GM18868 (cell line): ENCODE measurements at regions not wholly inside any gene's neighbourhood (a gene's known extent, or its start where the extent isn't known, plus 50 kb on each side); places are given as distances from the start of the nearest gene placed in this dataset.
"Not testable (repeated sequence)": the region's sequence is repeated elsewhere in the genome, so short reads cannot be mapped to it uniquely, and the experiment has no call there.

ENCODE experiments used
- ATAC-seq: cut with Tn5 transposase; IDR thresholded peaks from one replicate; pipeline ENCODE4 v1.9.1; 2021; ENCODE audit warnings: mild to moderate bottlenecking, moderate library complexity; ENCODE audit not compliant: unreplicated experiment

- ATAC-seq: no peak
Observed at GRCh38 chr16:29311461-29312344, 94.8 kb downstream of the NPIPB11 start.

- no peak for ATAC-seq
Observed at GRCh38 chr16:29310852-29311314, 95.6 kb downstream of the NPIPB11 start.

GRCh38 chr16:29310243-29310642 lies 96.3 kb downstream of the NPIPB11 start:
- not testable (repeated sequence) for ATAC-seq

DNA sequence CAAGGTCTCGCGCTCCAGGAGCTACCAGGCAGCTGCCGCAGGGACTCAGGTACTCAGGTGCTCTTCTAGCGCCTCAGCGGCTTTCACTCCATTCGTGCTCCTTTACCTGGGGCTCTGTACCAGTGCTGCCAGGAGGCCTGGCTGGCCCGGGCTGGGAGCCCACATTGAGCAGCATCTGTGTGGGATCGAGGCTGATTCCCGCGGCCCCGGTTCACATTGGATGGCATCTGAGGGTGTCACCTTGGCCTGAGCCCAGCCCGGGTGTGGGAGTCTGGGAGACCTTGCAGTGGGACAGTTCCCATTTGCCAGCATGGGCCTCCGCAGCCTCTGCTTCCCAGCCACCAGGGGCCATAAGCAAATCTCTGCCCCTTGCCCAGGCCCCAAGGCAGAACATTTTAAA lies 96.9 kb downstream of the NPIPB11 start:
- ATAC-seq: not testable (repeated sequence)

GRCh38 chr16:29308644-29309546 lies 97.6 kb downstream of the NPIPB11 start:
- ATAC-seq: no peak

DNA sequence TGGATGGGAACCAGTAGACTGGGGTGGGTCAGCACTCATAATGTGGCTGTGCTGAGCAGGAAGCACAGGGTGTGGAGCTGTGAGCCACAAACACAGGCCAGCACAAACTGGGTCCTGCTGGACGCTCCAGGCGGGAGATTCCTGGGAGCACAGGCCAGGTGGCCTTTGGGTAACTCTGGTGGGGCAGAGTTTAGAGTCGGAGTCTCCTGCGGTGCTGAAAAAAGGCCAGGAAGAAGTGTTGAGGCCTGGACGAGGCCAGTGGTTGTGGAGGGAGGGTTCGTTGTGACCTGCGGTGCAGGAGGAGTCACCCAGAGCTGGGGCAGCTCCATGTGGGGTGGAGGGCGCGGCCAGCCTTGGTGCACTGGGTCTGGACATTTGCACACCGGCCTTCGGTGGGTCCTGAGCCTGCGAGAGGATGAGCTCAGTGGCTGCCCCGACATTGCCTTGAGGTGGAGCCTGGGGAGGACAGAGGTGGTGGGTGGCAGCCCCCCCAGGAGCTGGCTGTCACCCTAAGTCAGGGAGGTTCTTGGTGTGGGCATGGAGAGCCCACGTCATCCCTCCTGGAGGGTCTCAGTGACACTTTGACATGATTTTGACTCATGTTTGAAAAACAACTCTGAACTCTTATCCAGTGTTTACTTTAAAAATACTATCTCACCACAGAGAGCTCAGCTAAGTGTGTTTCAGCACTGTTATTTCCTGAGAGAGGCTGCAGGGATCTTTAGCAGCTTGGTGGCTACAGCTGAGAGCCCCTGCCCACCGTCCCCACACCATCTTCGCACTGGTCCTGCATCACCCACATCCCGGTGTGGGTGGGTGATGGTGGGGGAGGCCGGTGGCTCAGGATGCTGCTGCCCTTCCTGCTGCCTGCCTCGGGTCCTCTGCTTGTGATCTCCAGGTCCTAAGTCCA lies 98.7 kb downstream of the NPIPB11 start:
- no peak for ATAC-seq

- no peak for ATAC-seq
Observed at GRCh38 chr16:29306943-29307597, 99.4 kb downstream of the NPIPB11 start.

- ATAC-seq: no peak
Observed at GRCh38 chr16:29306201-29306600, 100.3 kb downstream of the NPIPB11 start.

- not testable (repeated sequence) for ATAC-seq
Observed at GRCh38 chr16:29305018-29305417, 101.5 kb downstream of the NPIPB11 start.

DNA sequence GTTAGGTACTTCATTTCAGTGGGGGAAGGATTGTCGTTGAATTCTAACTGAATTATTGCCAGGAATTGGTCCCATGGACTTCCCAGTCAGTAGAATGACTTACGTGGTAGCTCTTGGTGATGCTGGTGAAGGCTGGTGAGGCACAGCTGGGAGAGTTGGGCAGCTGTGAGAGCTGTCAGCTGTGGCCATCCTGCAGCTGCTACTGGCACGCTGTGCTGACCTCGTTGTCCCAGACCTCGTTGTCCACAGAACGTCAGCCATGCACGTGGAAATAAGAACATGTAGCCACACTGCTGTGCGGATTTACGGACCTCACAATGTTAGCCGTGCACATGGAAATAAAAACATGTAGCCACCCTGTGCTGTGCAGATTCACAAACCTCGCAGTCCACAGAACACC lies 102.3 kb downstream of the NPIPB11 start:
- no peak for ATAC-seq

DNA sequence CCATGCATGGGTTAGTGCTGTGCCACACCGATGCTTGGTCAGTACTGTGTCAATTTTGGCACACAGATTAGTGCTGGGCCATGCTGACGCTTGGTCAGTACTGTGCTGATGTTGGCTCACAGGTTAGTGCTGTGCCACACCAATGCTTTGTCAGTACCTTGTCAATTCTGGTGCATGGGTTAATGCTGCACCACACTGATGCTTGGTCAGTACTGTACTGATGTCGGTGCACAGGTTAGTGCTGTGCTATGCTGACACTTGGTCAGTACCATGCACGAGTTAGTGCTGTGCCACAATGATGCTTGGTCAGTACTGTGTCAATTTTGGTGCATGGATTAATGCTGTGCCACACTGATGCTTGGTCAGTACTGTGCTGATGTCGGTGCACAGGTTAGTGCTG lies 103.0 kb downstream of the NPIPB11 start:
- no peak for ATAC-seq

DNA sequence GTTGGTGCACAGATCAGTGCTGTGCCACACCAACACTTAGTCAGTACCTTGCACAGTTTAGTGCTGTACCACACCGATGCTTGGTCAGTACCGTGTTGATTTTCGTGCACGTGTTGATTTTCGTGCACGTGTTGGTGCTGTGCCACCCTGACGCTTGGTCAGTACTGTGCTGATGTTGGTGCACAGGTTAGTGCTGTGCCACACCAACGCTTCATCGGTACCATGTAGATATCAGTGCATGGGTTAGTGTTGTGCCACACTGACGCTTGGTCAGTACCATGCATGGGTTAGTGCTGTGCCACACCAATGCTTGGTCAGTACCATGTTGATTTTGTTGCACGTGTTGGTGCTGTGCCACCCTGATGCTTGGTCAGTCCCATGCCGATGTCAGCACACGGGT lies 103.5 kb downstream of the NPIPB11 start:
- ATAC-seq: no peak

GRCh38 chr16:29302433-29302832 lies 104.1 kb downstream of the NPIPB11 start:
- ATAC-seq: not testable (repeated sequence)

- ATAC-seq: not testable (repeated sequence)
Observed at GRCh38 chr16:29301662-29302285, 104.7 kb downstream of the NPIPB11 start.

DNA sequence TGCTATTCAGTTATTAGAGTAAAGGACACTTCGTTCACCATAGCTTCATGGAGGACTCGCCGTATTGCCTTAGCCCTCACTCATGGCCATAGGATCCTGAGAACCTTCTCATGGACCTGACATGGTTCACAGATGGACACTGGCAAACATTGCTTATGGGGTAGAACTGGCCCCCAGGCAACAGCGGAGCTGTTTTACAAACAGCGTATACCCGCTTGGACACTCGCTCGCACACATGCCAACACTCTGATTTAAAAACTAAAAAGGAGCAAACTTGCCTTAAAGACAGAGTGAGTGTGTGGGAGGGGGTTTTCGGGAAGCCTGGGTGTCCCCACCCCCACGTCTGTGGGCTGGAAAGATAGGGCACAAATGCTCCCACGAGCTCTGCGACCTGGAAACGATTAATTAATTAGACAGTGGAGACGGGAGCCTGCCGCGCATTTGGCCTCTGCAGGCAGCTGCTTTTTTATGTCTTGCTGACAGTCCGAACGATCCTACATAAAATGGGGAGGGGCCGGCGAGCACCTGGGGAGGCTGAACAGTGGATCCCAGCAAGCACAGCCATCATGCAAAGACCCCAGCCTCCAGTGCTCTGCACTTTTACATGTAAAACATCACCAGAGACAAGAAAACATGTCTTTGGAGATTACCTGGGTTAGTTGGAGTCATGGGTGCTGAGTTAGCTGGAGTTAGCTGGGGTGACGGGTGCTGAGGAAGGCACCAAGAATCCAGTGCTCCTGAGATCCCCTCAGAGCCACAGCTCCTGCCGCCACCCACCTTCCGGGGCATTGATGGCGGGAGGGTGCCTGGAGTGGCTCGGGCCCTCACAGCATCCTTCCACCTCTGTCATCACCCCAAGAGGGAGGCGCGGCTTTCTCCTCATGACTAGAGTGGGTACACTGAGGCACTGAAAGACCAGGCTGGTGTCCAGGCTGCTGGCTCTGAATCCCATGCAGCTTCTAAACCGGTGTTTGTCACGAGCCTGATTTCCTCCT lies 105.7 kb downstream of the NPIPB11 start:
- ATAC-seq: not testable (repeated sequence)

DNA sequence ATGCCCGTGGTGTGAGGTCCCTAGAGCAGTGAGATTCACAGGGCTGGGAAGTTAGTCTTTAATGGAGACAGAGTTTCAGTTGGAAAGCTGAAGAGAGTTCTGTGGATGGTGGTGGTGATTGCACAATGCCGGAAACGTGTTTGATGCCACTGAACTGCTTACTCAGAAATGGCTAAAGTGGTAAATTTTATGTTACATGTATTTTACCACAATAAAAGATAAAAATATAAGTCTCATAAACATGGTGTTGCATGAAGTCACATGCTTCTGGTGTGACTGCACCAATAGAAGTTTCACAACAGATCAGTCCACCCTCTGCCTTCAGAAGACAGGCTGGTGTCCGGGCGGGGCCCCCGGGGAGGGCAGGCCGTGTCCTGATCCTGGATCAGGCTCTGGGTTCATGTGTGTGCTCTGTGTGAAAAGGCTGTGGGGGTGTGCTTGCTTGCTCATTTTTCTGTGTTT lies 106.5 kb downstream of the NPIPB11 start:
- not testable (repeated sequence) for ATAC-seq

DNA sequence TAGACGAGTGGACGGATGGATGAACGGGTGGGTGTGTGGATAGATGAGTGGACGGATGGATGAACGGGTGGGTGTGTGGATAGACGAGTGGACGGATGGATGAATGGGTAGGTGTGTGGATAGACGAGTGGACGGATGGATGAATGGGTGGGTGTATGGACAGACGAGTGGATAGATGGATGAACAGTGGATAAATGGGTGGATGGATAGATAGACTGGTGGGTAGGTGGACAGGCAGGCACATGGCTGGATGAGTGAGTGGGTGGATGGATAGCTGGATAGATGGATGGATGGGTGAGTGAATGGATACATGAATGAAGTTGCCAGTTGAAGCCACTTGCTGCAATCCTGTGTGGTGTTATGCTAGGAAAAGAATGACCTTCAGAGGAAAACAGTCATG lies 107.5 kb downstream of the NPIPB11 start:
- not testable (repeated sequence) for ATAC-seq

DNA sequence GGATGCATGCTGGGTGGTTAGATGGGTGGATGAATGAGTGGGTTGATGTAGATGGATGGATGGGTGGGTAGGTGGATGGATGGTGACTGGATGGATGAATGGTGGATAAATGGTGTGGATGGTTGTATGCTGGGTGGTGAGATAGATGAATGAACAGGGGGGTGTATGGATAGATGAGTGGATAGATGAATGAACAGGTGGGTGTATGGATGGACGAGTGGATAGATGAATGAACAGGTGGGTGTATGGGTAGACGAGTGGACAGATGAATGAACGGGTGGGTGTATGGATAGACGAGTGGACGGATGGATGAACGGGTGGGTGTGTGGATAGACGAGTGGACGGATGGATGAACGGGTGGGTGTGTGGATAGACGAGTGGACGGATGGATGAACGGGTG lies 108.2 kb downstream of the NPIPB11 start:
- ATAC-seq: not testable (repeated sequence)
